HepG2 (cell line): ENCODE measurements at regions not wholly inside any gene's neighbourhood (a gene's known extent, or its start where the extent isn't known, plus 50 kb on each side); places are given as distances from the start of the nearest gene placed in this dataset.

Experiments used
- ATAC-seq: fragments of 200-7000 bp; cut with Tn5 transposase; 3 replicates; pipeline ENCODE4 v1.9.1; 2020; ENCODE audit warnings: mild to moderate bottlenecking, moderate library complexity
- BruUV-seq: library from RNA; stranded (reverse); fragments of 400-500 nt; replicated peaks from 2 replicates; lab custom pipeline; 2021; lab: Mats Ljungman, UMichigan
- CTCF ChIA-PET: fragments of 300-600 bp; formaldehyde crosslinking; extraction: SDS; loops from one replicate; lab custom pipeline; 2021; ENCODE audit warnings: low total read pairs, inconsistent platforms, low intra/inter-chr PET ratio; lab: Yijun Ruan, JAX
- POLR2A ChIA-PET: fragments of 350-600 bp; sonication (Branson Sonifier 250); formaldehyde crosslinking; loops from one replicate; lab custom pipeline; 2020; ENCODE audit warnings: antibody characterized with exemption, inconsistent platforms; lab: Yijun Ruan, JAX
- DNase-seq: peaks from one replicate; pipeline ENCODE4 v3.0.0-alpha.2; 2015; ENCODE audit warnings: low spot score
- FAIRE-seq: peaks from 3 replicates; lab custom pipeline; 2011; peaks lifted over from hg19 to GRCh38; lab: Jason Lieb, UNC
- H2AFZ ChIP-seq: one replicate; pipeline ENCODE4 v1.6.1; 2011; ENCODE audit warnings: low read length, inconsistent platforms
- H3K27ac ChIP-seq: fragments of 300-600 bp; 3 replicates; pipeline ENCODE4 v1.8.0; 2011; ENCODE audit warnings: mixed run types, mild to moderate bottlenecking, mixed read lengths, low read length, inconsistent platforms; ENCODE audit not compliant: insufficient read depth; ENCODE audit errors: extremely low read length
- H3K27me3 ChIP-seq, 2 experiments: fragments of 200-600 bp in 1 of 2; 2 replicates in 1 of 2; 3 replicates in 1 of 2; pipeline versions ENCODE4 v1.6.0 to v1.8.0; 2011; ENCODE audit warnings: low read length in 2 of 2, mild to moderate bottlenecking in 2 of 2, moderate library complexity in 2 of 2, inconsistent platforms in 1 of 2; ENCODE audit not compliant: insufficient read depth in 2 of 2, control insufficient read depth in 1 of 2
- H3K36me3 ChIP-seq, 2 experiments: fragments of 200-600 bp in 1 of 2; replicated peaks in 1 of 2; 2 replicates in 1 of 2; 3 replicates in 1 of 2; pipeline versions ENCODE4 v1.5.1 to v1.8.0; 2011; ENCODE audit warnings: low read length in 2 of 2, inconsistent platforms in 1 of 2; ENCODE audit not compliant: insufficient read depth in 2 of 2, control insufficient read depth in 1 of 2
- H3K4me1 ChIP-seq: 2 replicates; pipeline ENCODE4 v1.5.1; 2012; ENCODE audit warnings: low read length, inconsistent platforms; ENCODE audit not compliant: insufficient read depth
- H3K4me2 ChIP-seq: 2 replicates; pipeline ENCODE4 v1.6.0; 2011; ENCODE audit warnings: low read depth, low read length, inconsistent platforms
- H3K4me3 ChIP-seq, 3 experiments: fragments of 200-600 bp in 1 of 3; sonication (generic), shearing (Covaris generic) in 1 of 3; replicated peaks in 1 of 3; 2 replicates each; pipeline ENCODE4 v1.5.1; 2011 to 2016; ENCODE audit warnings: low read length in 3 of 3, inconsistent platforms in 2 of 3, low read depth in 2 of 3, mild to moderate bottlenecking in 2 of 3, control low read depth in 1 of 3, mixed read lengths in 1 of 3; ENCODE audit not compliant: insufficient read depth in 1 of 3
- H3K79me2 ChIP-seq: one replicate; pipeline ENCODE4 v1.6.1; 2011; ENCODE audit warnings: low read length, inconsistent platforms; ENCODE audit not compliant: insufficient read depth
- H3K9ac ChIP-seq: 2 replicates; pipeline ENCODE4 v1.6.0; 2011; ENCODE audit warnings: mild to moderate bottlenecking, low read depth, low read length, inconsistent platforms; ENCODE audit not compliant: insufficient read depth
- H3K9me3 ChIP-seq: 2 replicates; pipeline ENCODE4 v1.5.1; 2012; ENCODE audit warnings: mild to moderate bottlenecking, low read length
- H4K20me1 ChIP-seq: 2 replicates; pipeline ENCODE4 v1.6.0; 2011; ENCODE audit warnings: inconsistent platforms, mild to moderate bottlenecking, low read length, moderate library complexity; ENCODE audit not compliant: insufficient read depth
- CAMTA2 ChIP-seq: sonication (generic); formaldehyde crosslinking; IDR thresholded peaks from 2 replicates; pipeline ENCODE4 v1.4.0; 2020; ENCODE audit warnings: mild to moderate bottlenecking, missing genetic modification reagents, borderline replicate concordance
- CC2D1A ChIP-seq: sonication (generic); formaldehyde crosslinking; IDR thresholded peaks from 2 replicates; pipeline ENCODE4 v1.8.1; 2023; ENCODE audit warnings: mild to moderate bottlenecking, missing genetic modification reagents
- CEBPG ChIP-seq: IDR thresholded peaks from 2 replicates; pipeline ENCODE4 v1.6.1; 2016
- CHD2 ChIP-seq: IDR thresholded peaks from 2 replicates; pipeline ENCODE4 v1.6.1; 2011; ENCODE audit warnings: low read depth, low read length, improper control_type of control experiment
- E2F1 ChIP-seq: sonication (generic); formaldehyde crosslinking; IDR thresholded peaks from 2 replicates; pipeline ENCODE4 v1.5.0; 2020; ENCODE audit warnings: missing genetic modification reagents
- ETS1 ChIP-seq: sonication (generic); formaldehyde crosslinking; IDR thresholded peaks from 2 replicates; pipeline ENCODE4 v1.4.0; 2020; ENCODE audit warnings: missing genetic modification reagents
- HOXA9 ChIP-seq: sonication (generic); formaldehyde crosslinking; IDR thresholded peaks from 2 replicates; pipeline ENCODE4 v1.8.1; 2022; ENCODE audit warnings: missing genetic modification reagents, mild to moderate bottlenecking, moderate library complexity, borderline replicate concordance
- ZNF343 ChIP-seq: sonication (generic); formaldehyde crosslinking; IDR thresholded peaks from 2 replicates; pipeline ENCODE4 v1.4.0; 2020; ENCODE audit warnings: mild to moderate bottlenecking, missing genetic modification reagents
- ZNF562 ChIP-seq: sonication (generic); formaldehyde crosslinking; IDR thresholded peaks from 2 replicates; pipeline ENCODE4 v1.8.0; 2022; ENCODE audit warnings: missing genetic modification reagents, borderline replicate concordance
- ZNF614 ChIP-seq: IDR thresholded peaks from 2 replicates; pipeline ENCODE4 v1.6.1; 2018; ENCODE audit warnings: missing biosample characterization, missing genetic modification reagents, inconsistent platforms, borderline replicate concordance
- ZNF652 ChIP-seq: IDR thresholded peaks from 2 replicates; pipeline ENCODE4 v1.6.1; 2016; ENCODE audit warnings: low read depth, borderline replicate concordance
- ZNF710 ChIP-seq: sonication (generic); formaldehyde crosslinking; IDR thresholded peaks from 2 replicates; pipeline ENCODE4 v1.5.0; 2020; ENCODE audit warnings: mild to moderate bottlenecking, missing genetic modification reagents, borderline replicate concordance
- WGBS: methylation state at CpG from one replicate; pipeline ENCODE4 v1.1.6; 2017; ENCODE audit warnings: low lambda C conversion rate; 5-methylcytosine and 5-hydroxymethylcytosine counted together
- in situ Hi-C: cut with HindIII; loops from 2 replicates; pipeline ENCODE4 v1.10.0; 2017; ENCODE audit warnings: low pct_unique_long_range_greater_than_20kb; ENCODE audit not compliant: extremely low pct_ligation_motif_present
- intact Hi-C: fragments of 100-400 bp; cut with micrococcal nuclease; formaldehyde crosslinking; loops from one replicate; pipeline ENCODE4 v1.10.0; 2022; ENCODE audit not compliant: unreplicated experiment

GRCh38 chr7:1360521-1360971 is 98.7 kb downstream of the MICALL2 start (continued):
- TF ChIP-seq ETS1 (CRISPR knock-in tag): no peak
- TF ChIP-seq CAMTA2 (CRISPR knock-in tag): no peak
- no peak for TF ChIP-seq ZNF652 (CRISPR knock-in tag)

- in situ Hi-C loops: no loop called here
- no peak overlapping the region for H3K9ac ChIP-seq
- FAIRE-seq (no peak), DNase-seq (no peak), ATAC-seq (no peak)
- H3K27me3 ChIP-seq: peaks cover 12 to 24% of the 10 kb centered on the region in 2 experiments; a peak in 4 of 5 replicates
- ChIA-PET CTCF (no interaction called here), POLR2A (no interaction called here)
- H3K4me2 ChIP-seq: no peak overlapping the region
- no peaks in the 10 kb centered on the region for H3K4me1 ChIP-seq
- no peaks in the 10 kb centered on the region for H3K79me2 ChIP-seq
- H3K9me3 ChIP-seq: no peaks in the 10 kb centered on the region
- H3K27ac ChIP-seq: no peak overlapping the region
- H4K20me1 ChIP-seq: no peaks in the 10 kb centered on the region
- no peaks in the 10 kb centered on the region for H3K36me3 ChIP-seq
- no TSS peak for BruUV-seq
- WGBS: 29% methylated on average over 13 of the region's 14 CpGs
- H3K4me3 ChIP-seq: no peak overlapping the region
- TF ChIP-seq ZNF343 (CRISPR knock-in tag) (no peak), ZNF614 (CRISPR knock-in tag) (no peak), ZNF562 (CRISPR knock-in tag) (no peak), CC2D1A (CRISPR knock-in tag) (no peak), CEBPG (no peak), CHD2 (no peak), HOXA9 (CRISPR knock-in tag) (no peak), ZNF710 (no peak), E2F1 (CRISPR knock-in tag) (no peak), ETS1 (CRISPR knock-in tag) (no peak)
- H2AFZ ChIP-seq: no peak overlapping the region
- intact Hi-C loops: no loop called here
Measured at GRCh38 chr7:1361016-1361755, 98.1 kb downstream of the MICALL2 start.
